ENCODE measurements at regions not wholly inside any gene's neighbourhood (a gene's known extent, or its start where the extent isn't known, plus 50 kb on each side); places are given as distances from the start of the nearest gene placed in this dataset.

DNA sequence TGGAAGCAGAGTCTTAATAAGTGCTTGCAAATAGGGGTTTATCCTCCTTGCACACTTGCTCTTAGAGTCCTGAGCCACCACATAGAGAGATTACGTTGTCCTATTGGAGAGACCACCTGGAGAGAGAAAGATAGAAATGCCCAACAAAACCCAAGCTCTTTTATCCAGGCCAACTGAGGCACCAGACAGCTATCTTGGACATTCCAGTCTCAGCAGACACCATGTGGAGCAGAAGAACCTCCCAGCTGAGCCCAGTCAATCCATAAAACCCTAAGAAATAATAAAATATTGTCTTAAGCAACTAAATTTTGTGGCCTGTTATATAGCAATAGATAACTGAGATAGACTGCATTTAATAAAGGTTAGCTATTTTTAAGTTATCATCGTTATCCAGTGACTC lies 105.7 kb upstream of the PFN2 start:
- H3K4me3 ChIP-seq, result no peak overlapping the region
- no peaks in the 10 kb centered on the region for H3K9me3 ChIP-seq
- TF ChIP-seq POLR2A (IDR thresholded peaks at IDR 0.05), result no peak
- no peak for TF ChIP-seq CTCF (IDR thresholded peaks at IDR 0.05)
- no peak for TF ChIP-seq POLR2AphosphoS5 (IDR thresholded peaks at IDR 0.05)
- H3K27ac ChIP-seq, result no peak overlapping the region
- H3K4me1 ChIP-seq (replicated peaks), result no peaks in the 10 kb centered on the region
- no peaks in the 10 kb centered on the region for H3K27me3 ChIP-seq (replicated peaks; ENCODE audit: insufficient read depth)
- WGBS, result over 99% methylated on average over 2 of the region's 2 CpGs
- intact Hi-C loops (cut with DNase I), result no loop called here
- no peaks in the 10 kb centered on the region for H3K36me3 ChIP-seq
- no peak for DNase-seq (ENCODE audit: low spot score)

DNA sequence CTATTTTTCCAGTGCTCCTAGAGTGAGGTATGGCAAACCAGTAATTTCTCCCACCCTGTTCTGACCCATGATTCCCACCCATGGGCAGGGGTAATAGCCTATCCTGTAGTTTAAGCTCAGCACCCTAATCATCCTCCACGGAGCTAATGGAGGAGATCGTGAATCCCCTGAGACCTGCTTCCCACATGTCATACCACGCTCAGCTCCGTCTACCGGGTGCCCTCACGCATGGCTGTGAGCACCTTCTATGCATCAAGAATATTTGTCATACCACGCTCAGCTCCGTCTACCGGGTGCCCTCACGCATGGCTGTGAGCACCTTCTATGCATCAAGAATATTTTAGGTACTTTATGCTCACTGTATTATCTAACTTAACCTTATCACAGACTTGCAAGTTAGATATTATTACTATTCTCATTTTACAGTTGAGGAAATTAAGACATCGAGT lies 104.7 kb upstream of the PFN2 start:
- no peak for DNase-seq (ENCODE audit: low spot score)
- TF ChIP-seq POLR2A (IDR thresholded peaks at IDR 0.05), result no peak
- no peak for TF ChIP-seq POLR2AphosphoS5 (IDR thresholded peaks at IDR 0.05)
- TF ChIP-seq CTCF (IDR thresholded peaks at IDR 0.05), result no peak
- Histone ChIP-seq H3K27me3 (replicated peaks; ENCODE audit: insufficient read depth) (no peaks in the 10 kb centered on the region), H3K9me3 (no peaks in the 10 kb centered on the region), H3K27ac (no peak overlapping the region), H3K4me3 (no peak overlapping the region), H3K4me1 (replicated peaks) (no peaks in the 10 kb centered on the region), H3K36me3 (no peaks in the 10 kb centered on the region)
- 95% methylated on average over 11 of the region's 11 CpGs for WGBS
- intact Hi-C loops (cut with DNase I), result no loop called here

DNA sequence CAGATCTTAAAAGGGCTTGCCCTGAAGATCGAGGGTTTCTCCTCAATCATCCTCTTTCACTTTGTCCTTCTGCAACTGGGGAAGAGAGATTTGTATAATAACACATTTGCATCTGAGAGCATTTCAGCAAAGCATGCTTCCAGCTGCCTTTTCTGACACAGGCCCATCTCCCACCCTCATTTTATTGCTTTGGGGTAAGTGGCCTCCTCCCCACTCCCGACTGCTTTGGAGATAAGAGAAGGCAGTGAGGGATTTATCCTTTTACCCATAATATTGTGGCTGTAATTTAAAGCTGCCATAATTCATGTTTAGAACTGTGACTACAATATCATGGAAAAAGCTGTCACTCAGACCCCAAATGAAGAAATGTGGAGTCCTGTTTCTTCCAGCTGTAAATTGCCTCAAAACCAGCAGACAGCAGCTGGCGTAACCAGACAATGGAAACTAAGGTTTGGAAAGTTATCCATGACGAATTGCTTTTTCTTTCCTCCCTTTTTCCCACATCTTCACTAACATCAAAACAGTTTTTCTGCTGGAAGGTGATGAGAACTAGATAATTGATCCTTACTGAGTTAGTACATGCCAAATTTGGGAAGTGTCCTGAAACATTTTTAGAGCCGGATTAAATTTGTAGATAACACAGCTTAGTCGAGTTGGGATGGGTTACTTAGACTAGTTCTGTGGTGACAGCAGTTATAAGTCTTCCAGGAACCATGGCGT lies 104.2 kb upstream of the PFN2 start:
- Histone ChIP-seq H3K36me3 (no peaks in the 10 kb centered on the region), H3K4me1 (replicated peaks) (no peaks in the 10 kb centered on the region), H3K4me3 (no peak overlapping the region), H3K27me3 (replicated peaks; ENCODE audit: insufficient read depth) (no peaks in the 10 kb centered on the region), H3K27ac (no peak overlapping the region), H3K9me3 (no peaks in the 10 kb centered on the region)
- WGBS, result 66% methylated on average over 7 of the region's 7 CpGs
- intact Hi-C loops (cut with DNase I), result no loop called here
- no peak for TF ChIP-seq POLR2A (IDR thresholded peaks at IDR 0.05)
- no peak for TF ChIP-seq CTCF (IDR thresholded peaks at IDR 0.05)
- TF ChIP-seq POLR2AphosphoS5 (IDR thresholded peaks at IDR 0.05), result no peak
- DNase-seq (ENCODE audit: low spot score), result no peak

DNA sequence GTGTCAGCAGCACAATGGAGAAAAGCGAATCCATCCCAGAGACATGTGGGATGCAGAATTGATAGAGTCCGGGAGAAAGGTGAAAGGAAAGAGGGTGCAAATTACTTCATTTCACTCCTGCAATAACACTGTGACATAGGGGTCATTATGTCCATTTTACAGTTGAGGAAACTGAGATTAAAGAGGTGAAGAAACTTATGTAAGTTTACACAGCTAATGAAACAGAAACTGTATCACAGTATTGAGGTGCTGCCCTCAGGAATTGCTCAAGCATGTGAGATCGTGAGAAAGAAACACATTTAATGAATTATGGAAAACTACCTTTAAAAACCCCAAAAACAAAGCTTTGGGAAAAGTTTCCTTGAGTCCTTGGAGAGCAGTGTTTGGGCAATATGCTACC lies 103.6 kb upstream of the PFN2 start:
- WGBS, result 90% methylated on average over 3 of the region's 3 CpGs
- intact Hi-C loops (cut with DNase I), result no loop called here

More for the DNA sequence above, 103.6 kb upstream of the PFN2 start:
- no peaks in the 10 kb centered on the region for H3K4me1 ChIP-seq (replicated peaks)
- DNase-seq (ENCODE audit: low spot score), result no peak
- H3K36me3 ChIP-seq, result no peaks in the 10 kb centered on the region
- H3K4me3 ChIP-seq, result no peak overlapping the region
- H3K27me3 ChIP-seq (replicated peaks; ENCODE audit: insufficient read depth), result no peaks in the 10 kb centered on the region
- TF ChIP-seq CTCF (IDR thresholded peaks at IDR 0.05) (no peak), POLR2A (IDR thresholded peaks at IDR 0.05) (no peak), POLR2AphosphoS5 (IDR thresholded peaks at IDR 0.05) (no peak)
- H3K9me3 ChIP-seq, result no peaks in the 10 kb centered on the region
- H3K27ac ChIP-seq, result no peak overlapping the region
